Stimulated activated CD8-positive, alpha-beta memory T cell treated with anti-CD3 and anti-CD28 coated beads, Interleukin-7, amount 100 ng/mL, for 4 hours (primary cell): ENCODE measurements at regions not wholly inside any gene's neighbourhood (a gene's known extent, or its start where the extent isn't known, plus 50 kb on each side); places are given as distances from the start of the nearest gene placed in this dataset.
A peak's percentile ranks its signal among the peaks of the same experiment; 100 is the strongest.
"Not testable (repeated sequence)": the region's sequence is repeated elsewhere in the genome, so short reads cannot be mapped to it uniquely, and the experiment has no call there.

ENCODE experiments used
- DNase-seq, 2 donors: peaks; one replicate each; pipeline ENCODE4 v3.0.0-alpha.2; 2020; ENCODE audit warnings: low read depth in 2 of 2

DNA sequence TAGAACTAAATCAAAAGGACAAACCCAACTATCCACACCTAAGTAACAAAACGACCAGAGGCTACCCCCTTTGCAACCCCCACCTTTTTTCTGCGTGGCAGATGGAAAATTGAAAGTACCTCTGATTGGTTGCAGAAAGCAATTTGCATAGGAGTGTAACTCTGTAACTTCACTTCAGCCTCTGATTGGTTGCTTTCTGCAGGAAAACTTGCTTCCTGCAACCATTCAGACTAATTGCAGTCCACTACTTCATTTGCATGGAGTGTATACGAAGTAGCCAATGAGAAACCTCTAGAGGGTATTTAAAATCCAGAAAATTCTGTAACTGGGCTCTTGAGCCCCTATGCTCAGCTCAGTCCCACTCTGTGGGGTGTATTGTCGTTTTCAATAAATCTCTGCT lies 129.1 kb upstream of the OLIG3 start:
- DNase-seq: no peak

DNA sequence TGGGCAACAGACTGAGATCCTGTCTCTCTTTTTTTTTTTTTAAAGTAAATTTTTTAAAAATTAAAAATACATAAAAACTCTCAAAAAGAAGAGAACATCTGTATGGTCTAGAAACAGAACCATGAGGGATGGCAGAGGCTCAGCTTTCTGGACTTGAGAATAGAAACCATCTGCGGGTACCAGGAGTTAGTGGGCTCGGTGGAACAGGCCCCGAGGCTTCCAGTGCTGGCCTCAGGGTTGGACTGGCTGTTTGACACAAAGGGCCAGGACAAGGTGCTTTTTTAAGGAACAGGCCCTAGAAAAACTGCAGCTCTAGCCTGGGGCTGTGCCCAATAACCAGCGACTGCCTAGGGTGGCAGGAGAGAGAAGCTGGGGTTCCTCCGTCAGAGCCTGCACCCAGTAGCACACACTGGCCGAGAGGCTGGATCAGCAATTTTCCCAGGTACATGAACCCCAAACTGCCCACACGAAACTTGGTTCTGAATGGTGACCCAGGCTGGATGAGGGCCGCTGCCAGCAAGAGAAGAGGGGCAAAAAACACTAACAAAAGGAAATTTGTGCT lies 131.0 kb upstream of the OLIG3 start:
- DNase-seq: no peak

DNA sequence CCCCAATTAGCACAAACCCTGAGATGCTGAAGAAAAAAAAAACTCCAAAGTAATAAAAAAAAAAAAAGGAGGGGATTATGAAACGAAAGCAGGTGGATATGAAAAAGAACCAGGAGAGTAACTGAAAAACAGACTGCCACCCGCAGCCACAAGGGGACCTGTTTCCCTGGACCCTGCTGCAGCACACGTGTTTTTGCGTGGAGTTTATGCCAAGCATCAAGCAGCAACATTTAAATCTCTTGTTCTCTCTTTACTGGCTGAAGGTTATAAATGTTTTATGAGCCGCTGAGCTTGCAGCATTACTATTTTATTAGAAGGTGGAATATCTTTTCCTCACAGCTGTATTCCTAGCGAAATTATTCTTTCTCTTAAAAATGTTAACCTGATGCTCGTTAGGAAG lies 131.6 kb upstream of the OLIG3 start:
- DNase-seq: no peak

DNA sequence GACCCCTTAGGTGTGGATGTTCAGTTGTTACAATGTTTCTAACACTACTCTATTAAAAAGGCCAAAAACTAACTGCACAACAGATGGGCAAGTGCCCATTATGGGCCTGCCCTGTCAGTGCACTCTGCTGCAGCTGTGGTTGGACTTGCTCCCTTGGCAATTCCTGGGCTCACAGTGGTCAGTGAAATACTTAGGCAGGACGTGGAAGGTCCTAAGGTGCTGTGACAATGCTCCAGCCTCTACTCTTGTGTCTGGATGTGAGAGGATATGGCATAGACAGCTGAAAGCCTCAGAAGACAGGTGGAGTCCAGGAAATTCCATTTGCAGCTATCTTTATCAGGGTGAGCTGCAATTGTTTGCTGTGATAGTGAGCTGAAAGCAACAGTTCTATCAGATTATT lies 136.5 kb upstream of the OLIG3 start:
- no peak for DNase-seq

DNA sequence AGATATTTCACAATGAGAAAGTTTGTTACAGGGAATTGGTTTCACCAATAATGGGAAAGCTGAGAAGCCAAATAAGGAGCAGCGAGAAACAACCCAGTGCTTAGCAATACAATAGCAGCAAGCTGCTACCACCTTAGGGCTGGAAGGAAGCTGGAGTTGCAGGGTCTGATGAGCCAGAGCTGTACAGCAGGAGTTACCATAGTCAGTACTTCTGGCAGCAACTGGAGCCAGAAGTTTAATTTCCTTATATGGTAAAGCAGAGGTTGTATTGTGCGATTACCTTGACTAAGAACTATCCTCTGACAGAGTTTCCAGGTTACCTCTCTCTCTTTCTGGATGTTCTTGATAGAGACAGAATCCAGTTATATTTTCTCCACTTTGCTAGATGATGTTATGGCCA lies 137.1 kb upstream of the OLIG3 start:
- no peak for DNase-seq

DNA sequence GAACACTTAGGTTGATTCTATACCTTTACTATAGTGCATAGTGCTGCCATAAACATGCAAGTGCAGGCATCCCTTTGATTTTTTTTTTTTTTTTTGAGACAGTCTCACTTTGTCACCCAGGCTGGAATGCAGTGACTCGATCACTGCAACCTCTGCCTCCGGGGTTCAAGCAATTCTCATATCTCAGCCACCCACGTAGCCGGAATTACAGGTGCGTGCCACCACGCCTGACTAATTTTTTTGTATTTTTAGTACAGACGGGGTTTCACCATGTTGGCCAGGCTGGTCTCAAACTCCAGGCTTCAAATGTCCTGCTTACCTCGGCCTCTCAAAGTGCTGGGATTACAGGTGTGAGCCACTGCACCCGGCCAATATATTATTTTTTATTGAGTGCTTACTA lies 140.0 kb upstream of the OLIG3 start:
- DNase-seq: not testable (repeated sequence)

DNA sequence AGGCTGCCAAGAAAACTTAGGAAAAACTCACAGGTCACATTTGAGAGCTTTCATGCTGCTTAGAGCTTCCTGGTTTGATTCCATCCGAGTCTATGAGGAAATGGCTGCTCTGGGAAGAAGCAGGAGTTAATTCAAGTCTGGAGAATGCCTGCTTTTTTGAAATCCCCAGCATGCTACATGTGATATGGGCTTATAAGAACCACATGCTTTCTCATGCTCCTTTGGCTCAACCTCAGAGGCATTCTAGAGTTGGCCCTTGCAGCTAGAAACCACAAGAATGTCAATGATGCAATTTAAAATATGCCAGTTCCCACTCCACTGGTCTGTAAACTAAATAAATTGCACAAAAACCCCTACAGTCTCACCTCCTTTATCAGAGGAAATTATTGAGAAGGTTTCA lies 142.9 kb upstream of the OLIG3 start:
- no peak for DNase-seq

DNA sequence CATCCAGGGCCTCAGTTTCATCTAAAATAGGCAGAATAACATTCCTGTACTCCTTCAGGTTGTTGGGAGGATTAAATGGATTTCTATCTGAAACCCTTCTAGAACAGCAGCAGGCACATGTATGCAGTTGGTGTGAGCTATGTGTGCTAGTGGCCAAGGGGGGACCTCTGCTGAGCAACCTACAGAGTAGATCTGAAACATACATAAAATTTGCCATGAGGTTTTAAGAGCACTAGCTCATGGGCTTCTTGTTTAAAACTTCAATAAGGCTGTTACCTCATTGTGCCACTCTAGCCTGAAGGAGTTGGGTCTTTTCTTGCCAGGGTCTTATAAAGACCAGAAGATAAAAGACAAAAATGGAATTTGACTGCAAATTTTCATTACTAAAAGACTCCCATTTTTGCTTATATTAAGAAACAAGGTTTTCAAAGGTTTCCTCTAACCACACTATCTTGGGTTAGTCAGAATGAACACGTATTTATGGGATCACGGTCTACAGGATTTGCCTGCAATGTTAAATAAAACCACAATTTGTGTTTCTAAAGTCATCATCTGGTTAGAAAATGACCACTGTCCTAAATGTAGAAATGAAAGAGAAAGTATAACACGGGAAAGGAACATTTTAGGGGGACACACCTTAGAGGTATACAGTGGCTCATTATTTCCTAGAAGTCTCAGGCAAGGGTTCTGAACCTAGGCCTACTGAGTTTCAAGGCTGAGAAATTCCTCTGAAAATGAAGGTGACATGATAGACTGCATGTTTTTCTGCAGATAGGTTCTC lies 144.9 kb upstream of the OLIG3 start:
- DNase-seq: no peak

DNA sequence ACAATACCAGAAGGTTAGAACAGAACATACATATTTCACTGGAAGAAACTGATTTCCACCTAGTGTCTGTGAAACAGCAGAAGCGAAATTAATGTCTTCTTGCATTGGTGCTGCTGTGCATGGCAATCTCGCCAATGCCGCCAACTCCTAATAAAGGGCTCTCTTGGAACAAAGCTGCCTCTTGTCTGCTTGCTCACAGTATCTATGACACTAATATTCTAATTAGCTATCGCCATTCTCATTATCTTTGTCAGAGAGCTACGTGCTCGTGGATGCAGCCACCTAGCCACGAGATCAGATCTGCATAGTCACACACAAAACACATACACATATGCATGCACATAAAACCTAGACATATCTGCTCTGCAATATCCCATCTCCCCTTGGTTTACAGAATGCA lies 145.9 kb upstream of the OLIG3 start:
- DNase-seq: no peak

DNA sequence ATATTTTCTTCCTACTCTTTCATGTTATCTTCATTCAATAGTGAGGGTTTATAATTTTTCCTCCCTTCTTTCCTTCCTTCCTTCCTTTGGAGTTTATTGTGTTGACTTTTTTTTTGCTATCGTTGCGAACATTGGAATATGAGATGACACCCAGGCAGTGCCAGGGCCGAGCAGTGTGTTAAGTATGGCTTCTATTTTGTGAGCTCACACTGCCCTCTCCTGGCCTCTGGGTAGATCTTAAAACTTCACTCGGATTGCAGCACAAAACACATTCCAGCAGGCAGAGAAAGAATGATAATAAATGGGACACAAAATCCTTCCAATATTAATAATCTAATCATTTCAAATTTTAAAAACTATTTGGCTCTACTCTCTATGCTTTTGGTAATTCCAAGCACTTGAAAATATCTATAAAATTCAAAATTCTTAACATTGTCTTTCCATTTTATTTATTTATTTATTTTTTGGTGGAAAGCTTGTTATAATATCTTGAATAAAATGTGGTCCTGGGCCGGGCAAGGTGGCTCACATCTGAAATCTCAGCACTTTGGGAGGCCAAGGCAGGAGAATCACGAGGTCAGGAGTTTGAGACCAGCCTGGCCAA lies 147.4 kb upstream of the OLIG3 start:
- peak; percentile 35 to 39 for DNase-seq

DNA sequence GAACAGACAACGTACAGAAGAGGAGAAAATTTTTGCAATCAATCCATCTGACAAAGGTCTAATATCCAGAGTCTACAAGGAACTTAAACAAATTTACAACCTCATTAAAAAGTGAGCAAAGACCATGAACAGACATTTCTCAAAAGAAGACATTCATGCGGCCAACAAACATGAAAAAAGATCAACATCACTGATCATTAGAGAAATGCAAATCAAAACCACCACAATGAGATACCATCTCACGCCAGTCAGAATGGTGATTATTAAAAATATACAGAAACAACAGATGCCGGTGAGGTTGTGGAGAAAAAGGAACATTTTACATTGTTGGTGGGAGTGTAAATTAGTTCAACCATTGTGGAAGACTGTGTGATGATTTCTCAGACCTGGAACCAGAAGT lies 149.0 kb upstream of the OLIG3 start:
- not testable (repeated sequence) for DNase-seq

DNA sequence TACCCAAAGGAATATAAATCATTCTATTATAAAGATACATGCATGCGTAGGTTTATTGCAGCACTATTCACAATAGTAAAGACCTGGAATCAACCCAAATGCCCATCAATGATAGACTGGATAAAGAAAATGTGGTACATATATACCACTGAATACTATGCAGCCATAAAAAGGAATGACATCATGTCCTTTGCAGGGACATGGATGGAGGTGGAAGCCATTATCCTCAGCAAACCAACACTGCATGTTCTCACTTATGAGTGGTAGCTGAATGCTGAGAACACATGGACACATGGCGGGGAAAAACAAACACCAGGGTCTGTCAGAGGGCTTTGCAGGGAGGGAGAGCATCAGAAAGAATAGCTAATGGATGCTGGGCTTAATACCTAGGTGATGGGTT lies 149.4 kb upstream of the OLIG3 start:
- not testable (repeated sequence) for DNase-seq

DNA sequence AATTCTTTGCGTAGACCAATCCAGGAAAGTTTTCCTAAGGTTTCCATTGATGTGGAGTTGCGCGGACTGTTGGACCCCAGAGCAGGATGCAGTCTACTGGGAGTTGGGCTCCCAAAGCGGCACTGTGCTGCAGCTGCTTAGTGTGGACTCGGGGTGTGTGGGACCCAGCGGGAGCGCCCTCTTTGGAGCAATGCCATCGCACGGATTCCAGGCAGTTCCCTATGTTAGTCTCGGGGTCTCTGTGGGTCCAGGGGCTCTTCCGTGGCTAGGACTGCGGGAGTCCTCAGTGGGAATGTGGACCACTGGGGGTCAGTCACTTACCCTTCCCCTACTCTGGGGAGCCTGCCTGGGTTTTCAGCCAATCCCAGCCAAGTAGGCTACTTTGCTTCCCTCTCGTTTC lies 151.7 kb upstream of the OLIG3 start:
- DNase-seq: no peak

DNA sequence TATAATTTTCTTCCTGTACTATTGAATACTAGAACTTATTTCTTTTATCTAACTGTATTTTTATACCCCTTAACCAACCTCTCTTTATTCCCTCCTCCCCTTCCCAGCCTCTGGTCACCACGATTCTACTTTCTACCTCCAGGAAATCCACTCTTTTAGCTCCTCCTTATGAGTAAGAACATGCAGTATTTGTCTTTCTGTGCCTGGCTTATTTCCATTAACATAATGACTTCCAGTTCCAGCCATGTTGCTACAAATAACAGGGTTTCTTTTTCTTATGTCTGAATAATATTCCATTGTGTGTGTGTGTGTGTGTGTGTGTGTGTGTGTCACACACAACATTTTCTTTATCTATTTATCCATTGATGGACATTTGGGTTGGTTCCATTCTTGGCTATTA lies 152.3 kb upstream of the OLIG3 start:
- DNase-seq: no peak

DNA sequence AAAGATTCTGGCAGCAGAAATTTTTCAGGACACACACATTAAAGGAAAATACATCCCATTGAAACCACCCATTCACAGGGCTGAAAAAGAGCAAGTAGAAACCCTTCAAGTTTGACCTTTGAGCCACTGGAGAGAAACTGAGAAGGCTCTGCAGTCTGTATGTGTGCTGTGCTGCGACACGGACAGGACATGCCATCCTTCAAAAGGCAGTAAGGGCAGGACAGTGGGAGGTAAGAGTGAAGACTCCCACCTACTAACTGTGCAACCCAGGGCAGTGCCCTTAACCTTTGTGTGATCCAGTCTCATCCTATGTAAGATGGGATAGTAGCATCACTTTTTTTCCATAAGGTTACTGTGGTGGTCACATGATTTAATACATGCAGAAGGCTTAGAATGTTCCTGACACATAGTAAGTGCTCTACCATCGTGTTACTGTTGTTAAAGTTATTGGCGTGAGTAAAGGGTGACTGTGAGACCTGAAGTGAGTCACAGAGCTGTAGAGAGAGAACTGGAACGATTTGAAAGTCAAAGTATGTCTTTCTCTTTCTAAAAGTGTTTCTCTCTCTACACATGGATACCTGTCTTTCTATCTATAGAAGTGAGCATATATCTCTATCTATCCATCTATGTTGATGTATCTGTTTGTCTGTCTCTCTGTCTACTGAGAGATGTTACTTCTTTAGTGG lies 153.7 kb upstream of the OLIG3 start:
- DNase-seq: no peak

DNA sequence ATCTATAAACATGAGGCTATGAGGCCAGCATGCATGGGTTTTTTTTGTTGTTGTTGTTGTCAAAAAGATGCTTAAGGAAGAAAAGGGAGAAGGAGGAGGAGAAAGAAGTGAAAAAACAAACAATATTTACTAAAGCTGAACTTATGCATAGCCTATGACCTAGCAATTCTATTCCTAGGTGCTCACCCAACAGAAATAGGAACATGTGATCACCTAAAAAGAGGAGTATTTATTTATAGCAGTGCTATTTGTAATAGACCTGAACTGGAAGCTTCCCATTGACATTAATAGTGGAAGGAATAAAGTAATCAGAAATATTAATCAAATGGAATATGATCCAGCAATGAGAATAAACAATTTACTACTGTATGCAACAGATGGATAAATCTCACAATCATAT lies 156.5 kb upstream of the OLIG3 start:
- no peak for DNase-seq

DNA sequence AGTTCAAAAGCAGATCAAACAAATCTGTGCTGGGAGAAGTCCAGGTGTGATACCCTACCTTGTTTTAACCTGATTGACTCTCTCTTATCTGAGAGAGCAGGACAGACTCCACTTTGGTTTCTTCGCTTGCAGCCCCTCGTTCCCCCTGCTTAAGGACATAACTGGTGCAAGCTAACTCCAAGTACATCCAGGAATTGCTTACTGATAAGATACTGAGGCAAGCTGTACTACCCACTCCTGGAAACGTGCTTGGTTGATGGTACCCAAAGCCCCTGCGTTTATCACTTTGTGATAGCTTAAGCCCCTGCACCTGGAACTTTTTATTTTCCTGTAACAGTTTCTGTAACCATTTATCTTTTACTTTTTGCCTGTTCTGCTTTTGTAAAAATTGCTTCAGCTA lies 157.0 kb upstream of the OLIG3 start:
- no peak for DNase-seq

DNA sequence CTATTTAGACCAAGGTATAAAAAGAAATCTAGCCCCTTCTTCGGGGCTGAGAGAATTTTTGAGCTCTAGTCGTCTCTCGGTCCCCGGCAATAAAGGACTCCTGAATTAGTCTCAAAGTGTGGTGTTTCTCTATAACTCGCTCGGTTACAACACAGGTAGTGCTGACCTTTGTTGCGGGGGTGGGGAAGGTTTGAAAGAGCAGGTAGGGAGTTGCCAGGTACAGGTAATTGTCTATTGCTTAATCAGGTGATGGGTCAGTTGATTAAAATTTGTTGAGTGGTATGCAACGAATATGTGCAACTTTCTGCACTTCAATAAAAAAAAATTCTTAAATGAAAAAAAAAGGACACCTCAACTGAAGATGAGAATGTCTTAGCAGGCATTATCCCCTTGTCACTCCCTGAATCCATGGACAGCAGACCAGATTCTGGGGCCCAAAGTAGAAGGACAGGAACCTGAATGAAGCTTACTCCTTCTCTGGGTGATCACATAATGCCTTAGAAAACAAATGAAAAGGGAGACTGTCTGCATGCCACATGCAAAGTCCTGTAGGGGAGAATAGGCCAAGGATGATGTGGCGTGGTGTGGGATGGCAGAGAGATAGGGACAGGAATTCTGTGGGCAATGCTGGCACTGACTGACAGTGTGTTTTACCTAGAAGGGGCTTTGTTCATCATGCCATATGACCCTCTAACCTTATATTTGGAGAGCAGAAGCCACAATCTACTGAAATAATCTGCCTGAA lies 157.6 kb upstream of the OLIG3 start:
- no peak for DNase-seq

DNA sequence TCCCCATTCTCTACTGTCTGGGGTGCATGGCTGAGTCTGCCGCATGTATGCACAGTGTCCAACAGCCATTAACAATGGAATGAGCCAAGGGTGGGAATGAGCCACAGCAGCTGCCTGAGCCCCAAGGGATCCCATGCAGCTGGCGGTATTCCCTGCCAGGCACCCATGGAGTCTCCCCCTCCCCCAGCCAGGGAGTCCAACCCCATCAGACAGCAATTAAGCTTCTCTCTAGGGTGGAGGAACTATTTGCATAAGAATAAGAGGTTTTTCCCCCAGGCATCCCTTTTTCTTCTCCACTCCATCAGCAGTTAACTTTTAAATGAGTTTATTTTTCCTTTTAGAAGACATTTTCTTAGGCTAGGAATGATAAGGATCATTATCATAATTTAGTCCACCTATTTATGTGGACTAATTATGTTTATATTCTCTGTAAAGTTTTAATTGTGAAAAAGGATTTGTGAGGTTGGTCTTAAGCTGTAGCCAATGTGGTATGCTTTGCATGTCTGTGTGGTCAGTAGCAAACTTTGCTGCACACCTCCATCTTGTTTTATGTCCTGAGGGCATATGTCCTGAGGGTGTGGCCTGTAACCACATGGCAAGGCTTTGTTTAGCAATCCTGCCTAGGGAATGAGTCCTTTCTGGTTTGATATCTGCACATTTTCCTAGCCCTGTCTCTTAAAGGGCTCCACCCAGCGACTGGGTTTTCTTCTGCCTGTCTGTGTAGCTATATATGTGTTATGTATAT lies 158.9 kb upstream of the OLIG3 start:
- no peak for DNase-seq

DNA sequence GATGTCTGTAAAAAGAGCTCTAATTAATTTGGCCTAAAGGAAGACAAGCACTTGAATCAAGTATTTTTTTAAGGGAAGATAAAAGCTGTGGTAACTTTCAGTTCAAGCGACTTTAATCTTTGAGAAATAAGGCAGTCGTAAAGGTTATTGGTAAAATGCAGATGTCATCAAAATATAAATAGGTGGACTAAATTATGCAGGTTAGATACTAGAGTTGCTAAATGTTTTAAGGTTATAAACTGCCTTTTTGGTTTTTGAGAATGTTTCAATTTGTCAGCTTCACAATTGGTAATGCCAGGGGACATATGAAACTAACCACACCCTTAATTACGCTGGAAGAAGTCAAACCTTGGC lies 159.5 kb upstream of the OLIG3 start:
- no peak for DNase-seq

DNA sequence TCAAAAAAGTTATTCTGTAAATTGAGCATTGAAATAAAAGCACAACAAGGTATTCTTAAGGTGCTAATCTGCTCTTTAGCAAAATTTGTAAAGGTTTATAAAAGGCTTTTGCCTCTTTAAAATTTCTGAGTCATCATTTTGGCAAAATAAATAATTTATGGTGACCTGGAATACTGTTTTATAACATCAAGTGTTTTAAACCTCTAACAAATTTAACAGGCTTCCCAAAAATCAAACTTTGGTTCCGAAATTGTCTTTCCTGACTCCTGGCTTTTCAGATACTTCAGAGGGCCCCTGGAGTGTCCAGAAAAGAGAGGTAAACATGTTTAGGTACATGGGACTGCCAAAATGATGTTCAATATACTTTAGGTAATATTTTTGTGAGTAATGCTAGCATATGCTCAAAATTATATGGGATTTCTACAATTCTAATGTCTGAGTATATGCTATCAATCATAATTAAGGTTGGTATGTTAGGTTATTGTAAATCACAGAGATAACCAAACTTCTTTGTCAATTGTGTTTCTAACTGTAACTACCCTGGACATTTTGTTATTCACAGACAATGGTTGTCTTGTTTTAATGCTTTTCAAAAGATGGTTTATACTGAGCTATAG lies 160.3 kb upstream of the OLIG3 start:
- DNase-seq: no peak
